HG02759 (cell line): ENCODE measurements at regions not wholly inside any gene's neighbourhood (a gene's known extent, or its start where the extent isn't known, plus 50 kb on each side); places are given as distances from the start of the nearest gene placed in this dataset.
"Not testable (repeated sequence)": the region's sequence is repeated elsewhere in the genome, so short reads cannot be mapped to it uniquely, and the experiment has no call there.

Experiments used
- ATAC-seq: cut with Tn5 transposase; IDR thresholded peaks from one replicate; pipeline ENCODE4 v1.9.1; 2021; ENCODE audit warnings: mild to moderate bottlenecking, moderate library complexity; ENCODE audit not compliant: unreplicated experiment

GRCh38 chr14:30413184-30413583 lies 145.8 kb upstream of the G2E3 start:
- ATAC-seq: not testable (repeated sequence)

- ATAC-seq: no peak
Observed at GRCh38 chr14:30417121-30417520, 141.8 kb upstream of the G2E3 start.

GRCh38 chr14:30417999-30418398 lies 141.0 kb upstream of the G2E3 start:
- ATAC-seq: no peak

GRCh38 chr14:30419037-30419436 lies 139.9 kb upstream of the G2E3 start:
- ATAC-seq: no peak

GRCh38 chr14:30420515-30420914 lies 138.4 kb upstream of the G2E3 start:
- no peak for ATAC-seq

- no peak for ATAC-seq
Observed at GRCh38 chr14:30426463-30426862, 132.5 kb upstream of the G2E3 start.

- no peak for ATAC-seq
Observed at GRCh38 chr14:30427401-30427800, 131.6 kb upstream of the G2E3 start.

- ATAC-seq: no peak
Observed at GRCh38 chr14:30427846-30428245, 131.1 kb upstream of the G2E3 start.

- ATAC-seq: no peak
Observed at GRCh38 chr14:30431552-30431951, 127.4 kb upstream of the G2E3 start.

GRCh38 chr14:30440961-30441360 lies 118.0 kb upstream of the G2E3 start:
- no peak for ATAC-seq

- ATAC-seq: no peak
Observed at GRCh38 chr14:30443368-30444007, 115.5 kb upstream of the G2E3 start.

GRCh38 chr14:30444451-30444850 lies 114.5 kb upstream of the G2E3 start:
- ATAC-seq: no peak

GRCh38 chr14:30445011-30445793 lies 113.8 kb upstream of the G2E3 start:
- ATAC-seq: no peak

GRCh38 chr14:30445852-30446251 lies 113.1 kb upstream of the G2E3 start:
- no peak for ATAC-seq

GRCh38 chr14:30450631-30451545 lies 108.1 kb upstream of the G2E3 start:
- ATAC-seq: no peak

- ATAC-seq: no peak
Observed at GRCh38 chr14:30456296-30456695, 102.7 kb upstream of the G2E3 start.

- ATAC-seq: no peak
Observed at GRCh38 chr14:30462358-30462757, 96.6 kb upstream of the G2E3 start.

- ATAC-seq: no peak
Observed at GRCh38 chr14:30464481-30464880, 94.5 kb upstream of the G2E3 start.

- no peak for ATAC-seq
Observed at GRCh38 chr14:30468354-30468753, 90.6 kb upstream of the G2E3 start.

GRCh38 chr14:30471980-30472379 lies 87.0 kb upstream of the G2E3 start:
- ATAC-seq: no peak
